ENCODE measurements at regions not wholly inside any gene's neighbourhood (a gene's known extent, or its start where the extent isn't known, plus 50 kb on each side); places are given as distances from the start of the nearest gene placed in this dataset.

DNA sequence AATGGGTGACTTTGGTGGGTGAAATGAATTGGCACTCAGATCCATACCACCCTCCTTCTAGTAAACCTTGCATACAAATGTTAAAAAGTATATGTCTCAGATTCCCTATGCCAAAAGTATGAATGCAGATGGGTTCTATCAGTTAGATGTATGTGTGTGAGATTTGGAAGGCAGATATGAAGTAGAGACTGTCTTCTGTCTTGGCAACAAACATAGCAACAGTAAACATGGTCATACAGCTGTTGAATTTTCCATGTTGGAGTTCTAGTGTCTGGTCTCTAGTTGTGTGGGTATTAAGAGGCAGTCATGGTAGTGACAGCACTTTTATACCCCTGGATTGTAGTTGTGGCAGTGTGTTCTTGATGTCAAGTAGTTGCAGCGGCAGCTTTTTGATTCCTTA is 125.6 kb upstream of the PITX1 start:
- no peak overlapping the region for H3K4me3 ChIP-seq
- DNase-seq (no peak), FAIRE-seq (no peak), ATAC-seq (no peak)
- intact Hi-C loops (cut with DNase I): no loop called here
- H3K4me1 ChIP-seq: no peaks in the 10 kb centered on the region
- no peaks in the 10 kb centered on the region for H3K36me3 ChIP-seq
- no peak for TF ChIP-seq CTCF (IDR thresholded peaks at IDR 0.05)
- no peaks in the 10 kb centered on the region for H3K9me3 ChIP-seq
- no peaks in the 10 kb centered on the region for H3K27me3 ChIP-seq
- 69 to 97% methylated on average over 1 of the region's 1 CpG for WGBS, 2 donors
- H3K27ac ChIP-seq: no peak overlapping the region

- WGBS, 2 donors: 33 to 42% methylated on average over 4 of the region's 4 CpGs
- no peaks in the 10 kb centered on the region for H3K36me3 ChIP-seq
- intact Hi-C loops (cut with DNase I): no loop called here
- H3K27me3 ChIP-seq: no peaks in the 10 kb centered on the region
- H3K9me3 ChIP-seq: no peaks in the 10 kb centered on the region
- TF ChIP-seq CTCF (IDR thresholded peaks at IDR 0.05): no peak
- no peak for FAIRE-seq
- H3K27ac ChIP-seq: no peak overlapping the region
- no peak overlapping the region for H3K4me3 ChIP-seq
- H3K4me1 ChIP-seq: no peaks in the 10 kb centered on the region
- no peak for ATAC-seq
- DNase-seq: no peak
These were observed 125.0 kb upstream of the PITX1 start for GRCh38 chr5:135158982-135159381.

GRCh38 chr5:135158314-135158697 is 124.3 kb upstream of the PITX1 start:
- no peaks in the 10 kb centered on the region for H3K36me3 ChIP-seq
- DNase-seq (no peak), FAIRE-seq (no peak), ATAC-seq (no peak)
- 45 to 53% methylated on average over 1 of the region's 1 CpG for WGBS, 2 donors
- intact Hi-C loops (cut with DNase I): no loop called here
- no peaks in the 10 kb centered on the region for H3K9me3 ChIP-seq
- no peaks in the 10 kb centered on the region for H3K4me1 ChIP-seq
- H3K27ac ChIP-seq: no peak overlapping the region
- no peak overlapping the region for H3K4me3 ChIP-seq
- H3K27me3 ChIP-seq: no peaks in the 10 kb centered on the region
- no peak for TF ChIP-seq CTCF (IDR thresholded peaks at IDR 0.05)

GRCh38 chr5:135157421-135158313 is 123.6 kb upstream of the PITX1 start:
- H3K36me3 ChIP-seq: no peaks in the 10 kb centered on the region
- no peaks in the 10 kb centered on the region for H3K9me3 ChIP-seq
- no peak for TF ChIP-seq CTCF (IDR thresholded peaks at IDR 0.05)
- intact Hi-C loops (cut with DNase I): no loop called here
- H3K27ac ChIP-seq: no peak overlapping the region
- H3K4me3 ChIP-seq: no peak overlapping the region
- H3K27me3 ChIP-seq: no peaks in the 10 kb centered on the region
- FAIRE-seq: no peak
- DNase-seq: no peak
- ATAC-seq: no peak
- no peaks in the 10 kb centered on the region for H3K4me1 ChIP-seq
- 92 to 93% methylated on average over 6 of the region's 6 CpGs for WGBS, 2 donors

DNA sequence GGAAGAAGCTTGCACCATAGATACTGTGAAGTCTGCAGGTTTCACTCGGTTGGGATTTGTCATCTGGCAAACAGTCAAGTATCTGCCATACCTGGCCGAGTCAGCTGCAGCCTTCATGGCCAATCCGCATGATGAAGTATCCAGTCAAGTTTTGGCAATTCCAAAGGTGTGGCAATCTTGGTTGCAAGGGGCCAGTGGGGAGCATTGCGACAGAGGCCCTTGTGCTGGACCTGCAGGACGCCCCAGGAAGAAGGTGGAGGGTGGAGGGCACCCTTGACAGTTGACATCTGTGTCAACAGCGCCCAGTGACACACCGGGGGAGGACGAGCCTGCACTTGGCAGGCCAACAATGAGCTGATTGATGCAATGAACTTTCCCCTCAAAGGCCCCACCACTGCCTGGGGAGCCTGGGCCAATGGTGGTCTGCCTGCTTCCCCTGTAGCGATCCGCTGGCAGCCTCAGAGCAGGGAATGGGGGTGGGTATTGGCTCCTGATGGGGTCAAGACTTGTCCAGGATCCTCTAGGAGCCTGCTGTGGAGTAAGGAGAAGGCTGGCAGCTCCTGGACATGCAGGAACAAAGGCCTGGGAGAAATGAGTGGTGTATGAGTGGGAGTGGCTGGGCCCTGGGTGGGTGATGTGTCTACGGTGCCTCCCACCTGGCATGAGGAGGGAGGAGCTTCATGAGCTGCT is 122.8 kb upstream of the PITX1 start:
- ATAC-seq (no peak), FAIRE-seq (no peak), DNase-seq (no peak)
- TF ChIP-seq CTCF (IDR thresholded peaks at IDR 0.05): no peak
- Histone ChIP-seq H3K27me3 (no peaks in the 10 kb centered on the region), H3K9me3 (no peaks in the 10 kb centered on the region), H3K36me3 (no peaks in the 10 kb centered on the region), H3K4me1 (no peaks in the 10 kb centered on the region), H3K27ac (no peak overlapping the region), H3K4me3 (no peak overlapping the region)
- intact Hi-C loops (cut with DNase I): no loop called here
- 56 to 65% methylated on average over 11 of the region's 11 CpGs for WGBS, 2 donors

Data from pancreas (tissue), 10 donors.